Chondrocyte (in vitro differentiated cells): ENCODE measurements at regions not wholly inside any gene's neighbourhood (a gene's known extent, or its start where the extent isn't known, plus 50 kb on each side); places are given as distances from the start of the nearest gene placed in this dataset.
A peak's percentile ranks its signal among the peaks of the same experiment; 100 is the strongest.

ENCODE experiments used
- DNase-seq: peaks from one replicate; pipeline ENCODE4 v3.0.0; 2021; ENCODE audit warnings: mixed read lengths, low spot score
- H3K27ac Mint-ChIP-seq: one replicate; pipeline ENCODE4 v1.8.0; 2021; ENCODE audit warnings: mild to moderate bottlenecking, moderate library complexity, mixed read lengths; ENCODE audit not compliant: unreplicated experiment
- H3K27me3 Mint-ChIP-seq: 2 replicates; pipeline ENCODE4 v1.8.0; 2021; ENCODE audit warnings: low read depth, mixed read lengths
- H3K36me3 Mint-ChIP-seq: 2 replicates; pipeline ENCODE4 v1.8.0; 2021; ENCODE audit warnings: low read depth, mixed read lengths
- H3K4me1 Mint-ChIP-seq: 2 replicates; pipeline ENCODE4 v1.8.0; 2021; ENCODE audit warnings: low read depth, mild to moderate bottlenecking, mixed read lengths
- H3K4me3 Mint-ChIP-seq: one replicate; pipeline ENCODE4 v1.8.0; 2021; ENCODE audit warnings: mild to moderate bottlenecking, moderate library complexity, mixed read lengths; ENCODE audit not compliant: unreplicated experiment
- H3K9me3 Mint-ChIP-seq: 2 replicates; pipeline ENCODE4 v1.8.0; 2021; ENCODE audit warnings: low read depth, mixed read lengths
- CTCF ChIP-seq: fragments of 200-600 bp; sonication (generic); IDR thresholded peaks from 2 replicates; pipeline ENCODE4 v1.5.0; 2021; ENCODE audit warnings: antibody characterized with exemption, mild to moderate bottlenecking, moderate library complexity

GRCh38 chr2:150882751-150883612, 378.7 kb downstream of the RBM43 start:
- H3K27ac Mint-ChIP-seq, result no peak overlapping the region
- H3K27me3 Mint-ChIP-seq, result no peaks in the 10 kb centered on the region
- TF ChIP-seq CTCF, result no peak
- peaks cover 2% of the 10 kb centered on the region for H3K4me1 Mint-ChIP-seq
- H3K36me3 Mint-ChIP-seq, result no peaks in the 10 kb centered on the region
- no peak overlapping the region for H3K4me3 Mint-ChIP-seq
- peaks cover 2% of the 10 kb centered on the region for H3K9me3 Mint-ChIP-seq
- no peak for DNase-seq

- Mint-ChIP-seq H3K36me3 (no peaks in the 10 kb centered on the region), H3K27me3 (no peaks in the 10 kb centered on the region), H3K9me3 (peaks cover 2% of the 10 kb centered on the region), H3K4me1 (peaks cover 14% of the 10 kb centered on the region), H3K4me3 (no peak overlapping the region), H3K27ac (no peak overlapping the region)
- TF ChIP-seq CTCF, result no peak
- DNase-seq, result no peak
These were observed 380.7 kb downstream of the RBM43 start for GRCh38 chr2:150880986-150881385.

GRCh38 chr2:150878356-150878755, 383.3 kb downstream of the RBM43 start:
- no peak for DNase-seq
- H3K27me3 Mint-ChIP-seq, result no peaks in the 10 kb centered on the region
- H3K4me3 Mint-ChIP-seq, result no peak overlapping the region

GRCh38 chr2:150876251-150876950, 385.3 kb downstream of the RBM43 start:
- H3K4me3 Mint-ChIP-seq, result no peak overlapping the region

More at GRCh38 chr2:150878356-150878755, 383.3 kb downstream of the RBM43 start:
- Mint-ChIP-seq H3K4me1 (peaks cover 34% of the 10 kb centered on the region), H3K36me3 (no peaks in the 10 kb centered on the region), H3K9me3 (peaks cover 2% of the 10 kb centered on the region), H3K27ac (no peak overlapping the region)
- no peak for TF ChIP-seq CTCF

More at GRCh38 chr2:150876251-150876950, 385.3 kb downstream of the RBM43 start:
- Mint-ChIP-seq H3K27me3 (no peaks in the 10 kb centered on the region), H3K4me1 (peaks cover 45% of the 10 kb centered on the region), H3K9me3 (peaks cover 2% of the 10 kb centered on the region), H3K27ac (peak overlapping the region; percentile 18), H3K36me3 (no peaks in the 10 kb centered on the region)
- no peak for TF ChIP-seq CTCF
- DNase-seq, result no peak
